Femur (tissue), 1 donor: ENCODE measurements at regions not wholly inside any gene's neighbourhood (a gene's known extent, or its start where the extent isn't known, plus 50 kb on each side); places are given as distances from the start of the nearest gene placed in this dataset.

Source experiments
- DNase-seq: peaks from one replicate; pipeline ENCODE4 v3.0.0-alpha.2; 2017

GRCh38 chr6:90982581-90982980, 395.7 kb upstream of the MAP3K7 start:
- no peak for DNase-seq

- DNase-seq = no peak
These were observed 395.2 kb upstream of the MAP3K7 start for GRCh38 chr6:90982051-90982450.

GRCh38 chr6:90978046-90978445, 391.2 kb upstream of the MAP3K7 start:
- no peak for DNase-seq

- DNase-seq = no peak
These were observed 390.6 kb upstream of the MAP3K7 start for GRCh38 chr6:90977513-90977912.

- no peak for DNase-seq
These were observed 389.5 kb upstream of the MAP3K7 start for GRCh38 chr6:90976341-90976740.

- DNase-seq = no peak
These were observed 388.9 kb upstream of the MAP3K7 start for GRCh38 chr6:90975741-90976140.

- no peak for DNase-seq
These were observed 386.3 kb upstream of the MAP3K7 start for GRCh38 chr6:90973188-90973587.

- DNase-seq = no peak
These were observed 383.8 kb upstream of the MAP3K7 start for GRCh38 chr6:90970672-90971071.

GRCh38 chr6:90967471-90967870, 380.6 kb upstream of the MAP3K7 start:
- no peak for DNase-seq

GRCh38 chr6:90960324-90960723, 373.5 kb upstream of the MAP3K7 start:
- DNase-seq = no peak

GRCh38 chr6:90955246-90955645, 368.4 kb upstream of the MAP3K7 start:
- DNase-seq = no peak

GRCh38 chr6:90953405-90954161, 366.7 kb upstream of the MAP3K7 start:
- no peak for DNase-seq

GRCh38 chr6:90952176-90952575, 365.3 kb upstream of the MAP3K7 start:
- no peak for DNase-seq

- DNase-seq = no peak
These were observed 361.7 kb upstream of the MAP3K7 start for GRCh38 chr6:90948540-90948939.

- DNase-seq = no peak
These were observed 360.6 kb upstream of the MAP3K7 start for GRCh38 chr6:90947184-90948064.

GRCh38 chr6:90941885-90942284, 355.0 kb upstream of the MAP3K7 start:
- DNase-seq = no peak

GRCh38 chr6:90940812-90941481, 354.1 kb upstream of the MAP3K7 start:
- DNase-seq = no peak

- DNase-seq = no peak
These were observed 353.0 kb upstream of the MAP3K7 start for GRCh38 chr6:90939906-90940305.

- no peak for DNase-seq
These were observed 351.2 kb upstream of the MAP3K7 start for GRCh38 chr6:90938122-90938521.

- no peak for DNase-seq
These were observed 349.4 kb upstream of the MAP3K7 start for GRCh38 chr6:90936286-90936685.

- no peak for DNase-seq
These were observed 348.1 kb upstream of the MAP3K7 start for GRCh38 chr6:90934966-90935365.

GRCh38 chr6:90934081-90934480, 347.2 kb upstream of the MAP3K7 start:
- no peak for DNase-seq

GRCh38 chr6:90932351-90932750, 345.5 kb upstream of the MAP3K7 start:
- DNase-seq = no peak

GRCh38 chr6:90928051-90928450, 341.2 kb upstream of the MAP3K7 start:
- no peak for DNase-seq
